ENCODE measurements at regions not wholly inside any gene's neighbourhood (a gene's known extent, or its start where the extent isn't known, plus 50 kb on each side); places are given as distances from the start of the nearest gene placed in this dataset.

GRCh38 chr12:125399489-125399888, 334.3 kb downstream of the AACS start:
- Histone ChIP-seq H3K4me3 (ENCODE audit: low read depth in 1 of 2, low read length in 2 of 2) (no peak overlapping the region), H3K9me3 (ENCODE audit: control insufficient read depth in 1 of 2, low read length in 2 of 2) (peaks cover 0 to 24% of the 10 kb centered on the region in 2 donors)

DNA sequence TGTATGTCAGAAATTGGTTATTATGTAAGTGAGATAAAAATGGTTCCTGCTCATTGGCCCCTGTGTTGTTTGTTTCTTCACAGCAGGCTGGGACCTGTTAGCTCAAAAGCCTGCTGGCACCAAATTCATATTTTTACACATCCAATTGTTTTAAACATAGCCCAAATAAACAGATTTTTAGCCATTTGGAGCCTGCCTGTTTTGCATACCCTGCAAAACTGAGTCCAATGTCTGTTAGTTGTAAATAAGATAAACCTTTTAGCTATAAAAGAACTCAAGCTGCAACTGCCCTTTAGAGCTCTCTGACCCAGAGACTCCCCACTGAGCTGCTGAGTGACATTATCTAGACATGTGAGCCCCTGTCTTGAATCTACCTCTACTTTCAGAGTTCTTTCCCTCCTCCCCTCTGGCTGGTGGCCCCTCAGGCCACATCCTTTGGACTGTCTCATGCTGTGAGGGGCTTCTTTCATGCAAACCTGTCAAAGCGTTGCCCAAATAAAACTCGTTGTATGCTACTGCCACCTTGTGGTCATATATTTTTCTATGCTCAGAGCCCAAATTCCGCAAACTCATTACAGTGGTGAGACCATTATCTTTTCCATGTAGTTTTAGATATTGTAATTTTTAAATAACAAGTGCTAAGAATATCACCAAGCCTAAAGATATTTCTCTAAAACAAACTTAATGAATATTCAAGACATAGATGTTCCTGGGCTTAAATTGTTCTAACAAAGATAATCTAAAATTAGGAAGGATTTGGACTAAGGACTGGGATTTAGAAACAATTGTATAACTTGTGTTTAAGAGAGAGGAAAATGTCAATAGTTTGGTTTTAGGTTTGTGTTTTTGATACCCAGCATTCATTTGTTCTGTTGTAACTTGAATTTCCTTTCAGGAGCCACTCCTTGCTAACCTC, 337.9 kb downstream of the AACS start:
- peaks cover 0 to 23% of the 10 kb centered on the region in 2 donors for H3K9me3 ChIP-seq (ENCODE audit: control insufficient read depth in 1 of 2, low read length in 2 of 2)
- H3K4me1 ChIP-seq (ENCODE audit: control insufficient read depth in 1 of 2, insufficient read depth in 2 of 2, low read length in 2 of 2): no peaks in the 10 kb centered on the region
- no peaks in the 10 kb centered on the region for H3K36me3 ChIP-seq (ENCODE audit: control insufficient read depth in 1 of 2, insufficient read depth in 2 of 2, low read length in 2 of 2)
- no peaks in the 10 kb centered on the region for H3K27me3 ChIP-seq (ENCODE audit: low read depth, low read length)
- no peak overlapping the region for H3K4me3 ChIP-seq (ENCODE audit: low read depth in 1 of 2, low read length in 2 of 2)
- no peak overlapping the region for H3K27ac ChIP-seq (ENCODE audit: low read length)

More at GRCh38 chr12:125399489-125399888, 334.3 kb downstream of the AACS start:
- H3K27me3 ChIP-seq (ENCODE audit: low read depth, low read length): no peaks in the 10 kb centered on the region
- H3K27ac ChIP-seq (ENCODE audit: low read length): no peak overlapping the region
- no peaks in the 10 kb centered on the region for H3K36me3 ChIP-seq (ENCODE audit: control insufficient read depth in 1 of 2, insufficient read depth in 2 of 2, low read length in 2 of 2)
- no peaks in the 10 kb centered on the region for H3K4me1 ChIP-seq (ENCODE audit: control insufficient read depth in 1 of 2, insufficient read depth in 2 of 2, low read length in 2 of 2)

DNA sequence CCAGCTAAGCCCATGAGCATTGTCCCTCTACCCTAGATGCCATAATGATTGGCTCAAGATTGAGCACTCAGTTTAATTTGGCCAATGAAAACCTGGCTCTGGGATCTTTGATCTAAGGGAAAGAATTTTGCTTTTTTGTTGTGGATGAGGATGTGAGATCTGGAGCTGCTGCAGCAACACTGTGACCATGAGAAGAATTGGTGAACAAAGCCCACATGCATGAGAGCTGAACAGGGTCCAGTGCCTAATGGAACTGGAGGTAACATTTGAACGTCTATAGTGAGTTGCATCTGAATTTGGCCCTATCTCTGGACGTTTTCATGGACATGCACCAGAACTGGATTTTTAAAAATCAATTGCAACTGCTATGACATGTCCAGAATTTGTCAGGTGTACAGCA, 338.6 kb downstream of the AACS start:
- H3K27ac ChIP-seq (ENCODE audit: low read length): no peak overlapping the region
- no peaks in the 10 kb centered on the region for H3K36me3 ChIP-seq (ENCODE audit: control insufficient read depth in 1 of 2, insufficient read depth in 2 of 2, low read length in 2 of 2)
- H3K4me3 ChIP-seq (ENCODE audit: low read depth in 1 of 2, low read length in 2 of 2): no peak overlapping the region
- peaks cover 0 to 15% of the 10 kb centered on the region in 2 donors for H3K9me3 ChIP-seq (ENCODE audit: control insufficient read depth in 1 of 2, low read length in 2 of 2)
- H3K4me1 ChIP-seq (ENCODE audit: control insufficient read depth in 1 of 2, insufficient read depth in 2 of 2, low read length in 2 of 2): no peaks in the 10 kb centered on the region
- H3K27me3 ChIP-seq (ENCODE audit: low read depth, low read length): no peaks in the 10 kb centered on the region

DNA sequence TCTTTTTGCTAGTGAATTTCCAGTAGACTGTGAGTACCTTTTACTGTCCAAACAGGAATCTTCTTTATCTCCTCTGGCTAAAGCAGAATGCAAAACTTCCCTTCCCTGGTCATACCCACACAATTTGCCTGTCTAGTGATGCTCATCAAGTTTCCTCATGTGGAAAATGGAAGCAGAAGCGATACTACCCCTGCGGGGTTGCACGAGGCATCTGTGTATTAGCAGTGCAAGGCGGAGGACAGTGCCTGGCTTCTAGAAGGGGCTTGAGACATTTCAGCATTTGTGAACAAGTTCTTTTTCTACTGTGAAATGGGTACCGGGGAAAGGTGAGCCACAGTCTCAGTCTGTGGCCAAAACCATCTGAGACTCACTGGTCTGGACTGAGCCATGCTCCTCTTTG, 340.9 kb downstream of the AACS start:
- H3K27me3 ChIP-seq (ENCODE audit: low read depth, low read length): no peaks in the 10 kb centered on the region
- H3K27ac ChIP-seq (ENCODE audit: low read length): no peak overlapping the region
- H3K36me3 ChIP-seq (ENCODE audit: control insufficient read depth in 1 of 2, insufficient read depth in 2 of 2, low read length in 2 of 2): no peaks in the 10 kb centered on the region
- H3K4me1 ChIP-seq (ENCODE audit: control insufficient read depth in 1 of 2, insufficient read depth in 2 of 2, low read length in 2 of 2): no peaks in the 10 kb centered on the region
- no peak overlapping the region for H3K4me3 ChIP-seq (ENCODE audit: low read depth in 1 of 2, low read length in 2 of 2)
- H3K9me3 ChIP-seq (ENCODE audit: control insufficient read depth in 1 of 2, low read length in 2 of 2): peaks cover 0 to 8% of the 10 kb centered on the region in 2 donors

DNA sequence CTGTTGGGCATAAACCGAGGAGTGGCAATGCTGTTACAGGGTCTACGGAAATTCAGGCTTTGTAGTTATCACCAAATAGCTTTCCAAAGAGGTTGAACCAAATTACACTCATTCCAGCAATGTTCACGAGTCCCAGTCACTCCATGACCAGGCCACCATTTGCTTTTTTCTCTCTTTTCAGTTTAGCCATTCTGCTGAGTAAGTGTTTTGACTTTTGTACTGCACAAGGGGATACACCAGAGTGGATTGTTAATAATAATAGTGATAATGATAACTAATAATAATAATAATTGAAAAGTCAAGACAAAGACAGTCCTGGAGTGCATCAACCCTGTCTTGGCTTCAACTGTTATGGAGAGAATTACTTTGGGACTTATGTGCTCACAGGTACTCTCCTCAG, 343.5 kb downstream of the AACS start:
- Histone ChIP-seq H3K4me3 (ENCODE audit: low read depth in 1 of 2, low read length in 2 of 2) (no peak overlapping the region), H3K27ac (ENCODE audit: low read length) (no peak overlapping the region), H3K36me3 (ENCODE audit: control insufficient read depth in 1 of 2, insufficient read depth in 2 of 2, low read length in 2 of 2) (no peaks in the 10 kb centered on the region), H3K9me3 (ENCODE audit: control insufficient read depth in 1 of 2, low read length in 2 of 2) (no peaks in the 10 kb centered on the region), H3K4me1 (ENCODE audit: control insufficient read depth in 1 of 2, insufficient read depth in 2 of 2, low read length in 2 of 2) (no peaks in the 10 kb centered on the region), H3K27me3 (ENCODE audit: low read depth, low read length) (no peaks in the 10 kb centered on the region)

DNA sequence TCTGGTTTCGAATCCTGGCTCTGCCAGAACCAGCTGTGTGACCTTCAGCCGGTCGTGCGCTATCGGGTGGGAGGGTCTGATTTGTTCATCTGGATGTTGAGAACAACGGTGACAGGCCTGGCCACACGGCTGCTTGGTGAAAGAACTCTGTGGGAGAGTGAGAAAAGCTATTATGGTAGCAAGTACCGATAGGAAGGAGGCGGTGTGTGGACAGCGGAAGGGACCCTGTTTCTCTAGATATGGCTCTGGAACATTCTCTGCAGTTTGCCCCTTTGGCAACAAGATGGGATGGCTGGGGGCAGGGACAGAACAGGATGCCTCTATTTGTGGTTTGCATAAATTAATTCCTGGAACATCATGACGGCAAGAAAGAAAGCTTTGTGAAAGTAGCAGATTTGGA, 347.3 kb downstream of the AACS start:
- Histone ChIP-seq H3K36me3 (ENCODE audit: control insufficient read depth in 1 of 2, insufficient read depth in 2 of 2, low read length in 2 of 2) (no peaks in the 10 kb centered on the region), H3K4me3 (ENCODE audit: low read depth in 1 of 2, low read length in 2 of 2) (no peak overlapping the region), H3K4me1 (ENCODE audit: control insufficient read depth in 1 of 2, insufficient read depth in 2 of 2, low read length in 2 of 2) (no peaks in the 10 kb centered on the region), H3K27ac (ENCODE audit: low read length) (no peak overlapping the region), H3K9me3 (ENCODE audit: control insufficient read depth in 1 of 2, low read length in 2 of 2) (no peaks in the 10 kb centered on the region), H3K27me3 (ENCODE audit: low read depth, low read length) (no peaks in the 10 kb centered on the region)

GRCh38 chr12:125417446-125417845, 352.2 kb downstream of the AACS start:
- Histone ChIP-seq H3K9me3 (ENCODE audit: control insufficient read depth in 1 of 2, low read length in 2 of 2) (peaks cover 0 to 7% of the 10 kb centered on the region in 2 donors), H3K4me3 (ENCODE audit: low read depth in 1 of 2, low read length in 2 of 2) (no peak overlapping the region), H3K4me1 (ENCODE audit: control insufficient read depth in 1 of 2, insufficient read depth in 2 of 2, low read length in 2 of 2) (no peaks in the 10 kb centered on the region), H3K27me3 (ENCODE audit: low read depth, low read length) (no peaks in the 10 kb centered on the region), H3K36me3 (ENCODE audit: control insufficient read depth in 1 of 2, insufficient read depth in 2 of 2, low read length in 2 of 2) (no peaks in the 10 kb centered on the region), H3K27ac (ENCODE audit: low read length) (no peak overlapping the region)

DNA sequence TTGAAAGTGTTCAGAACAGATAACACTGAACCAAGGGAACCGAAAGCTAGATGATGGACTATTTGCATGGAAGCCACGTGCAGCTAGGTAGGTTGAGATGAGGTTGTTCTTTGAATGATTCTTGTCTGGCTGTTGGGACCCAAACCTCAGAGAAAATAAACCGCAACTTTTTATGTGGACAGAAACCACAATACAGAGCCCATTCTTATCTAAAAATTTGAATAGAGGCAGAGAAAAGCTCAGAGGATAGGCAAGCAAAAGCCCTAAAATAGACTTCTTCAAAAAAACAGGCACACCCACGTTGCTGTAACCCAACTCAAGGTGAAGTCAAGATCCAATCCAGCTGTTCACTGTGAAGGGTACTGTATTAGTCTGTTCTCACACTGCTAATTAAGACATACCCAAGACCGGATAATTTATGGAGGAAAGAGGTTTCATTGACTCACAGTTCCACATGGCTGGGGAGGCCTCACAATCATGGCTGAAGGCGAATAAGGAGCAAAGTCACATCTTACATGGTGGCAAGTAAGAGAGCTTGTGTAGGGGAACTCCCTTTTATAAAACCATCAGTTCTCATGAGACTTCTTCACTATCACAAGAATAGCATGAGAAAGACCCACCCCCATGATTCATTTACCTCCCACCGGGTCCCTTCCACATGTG, 353.8 kb downstream of the AACS start:
- Histone ChIP-seq H3K27ac (ENCODE audit: low read length) (no peak overlapping the region), H3K27me3 (ENCODE audit: low read depth, low read length) (no peaks in the 10 kb centered on the region), H3K9me3 (ENCODE audit: control insufficient read depth in 1 of 2, low read length in 2 of 2) (peaks cover 0 to 7% of the 10 kb centered on the region in 2 donors), H3K4me3 (ENCODE audit: low read depth in 1 of 2, low read length in 2 of 2) (no peak overlapping the region), H3K4me1 (ENCODE audit: control insufficient read depth in 1 of 2, insufficient read depth in 2 of 2, low read length in 2 of 2) (no peaks in the 10 kb centered on the region), H3K36me3 (ENCODE audit: control insufficient read depth in 1 of 2, insufficient read depth in 2 of 2, low read length in 2 of 2) (no peaks in the 10 kb centered on the region)

DNA sequence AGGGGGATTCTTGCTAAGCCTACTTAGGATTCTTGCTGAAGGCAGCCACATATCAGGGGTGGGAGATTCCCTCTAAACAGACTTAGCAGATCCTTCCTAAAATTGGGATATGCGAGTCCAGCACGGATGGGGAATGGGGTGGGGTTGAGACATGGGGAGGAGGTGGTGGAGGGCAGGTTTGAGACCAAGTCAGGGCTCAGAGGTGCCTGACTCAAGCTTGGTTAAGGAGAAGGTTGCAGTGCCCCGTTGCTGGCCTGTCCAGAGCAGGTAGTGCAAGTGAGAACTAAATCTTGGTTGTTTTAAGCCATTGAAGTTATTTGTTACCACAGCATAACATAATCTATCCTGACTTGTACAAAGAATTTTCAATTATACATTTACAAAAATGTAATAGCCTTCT, 359.7 kb downstream of the AACS start:
- H3K4me1 ChIP-seq (ENCODE audit: control insufficient read depth in 1 of 2, insufficient read depth in 2 of 2, low read length in 2 of 2): no peaks in the 10 kb centered on the region
- H3K9me3 ChIP-seq (ENCODE audit: control insufficient read depth in 1 of 2, low read length in 2 of 2): peaks cover 0 to 17% of the 10 kb centered on the region in 2 donors
- no peaks in the 10 kb centered on the region for H3K36me3 ChIP-seq (ENCODE audit: control insufficient read depth in 1 of 2, insufficient read depth in 2 of 2, low read length in 2 of 2)
- no peak overlapping the region for H3K4me3 ChIP-seq (ENCODE audit: low read depth in 1 of 2, low read length in 2 of 2)
- H3K27ac ChIP-seq (ENCODE audit: low read length): no peak overlapping the region
- H3K27me3 ChIP-seq (ENCODE audit: low read depth, low read length): no peaks in the 10 kb centered on the region

GRCh38 chr12:125431516-125431915, 366.3 kb downstream of the AACS start:
- no peaks in the 10 kb centered on the region for H3K27me3 ChIP-seq (ENCODE audit: low read depth, low read length)
- no peaks in the 10 kb centered on the region for H3K4me1 ChIP-seq (ENCODE audit: control insufficient read depth in 1 of 2, insufficient read depth in 2 of 2, low read length in 2 of 2)
- no peaks in the 10 kb centered on the region for H3K36me3 ChIP-seq (ENCODE audit: control insufficient read depth in 1 of 2, insufficient read depth in 2 of 2, low read length in 2 of 2)
- no peak overlapping the region for H3K27ac ChIP-seq (ENCODE audit: low read length)
- no peaks in the 10 kb centered on the region for H3K9me3 ChIP-seq (ENCODE audit: control insufficient read depth in 1 of 2, low read length in 2 of 2)
- no peak overlapping the region for H3K4me3 ChIP-seq (ENCODE audit: low read depth in 1 of 2, low read length in 2 of 2)

DNA sequence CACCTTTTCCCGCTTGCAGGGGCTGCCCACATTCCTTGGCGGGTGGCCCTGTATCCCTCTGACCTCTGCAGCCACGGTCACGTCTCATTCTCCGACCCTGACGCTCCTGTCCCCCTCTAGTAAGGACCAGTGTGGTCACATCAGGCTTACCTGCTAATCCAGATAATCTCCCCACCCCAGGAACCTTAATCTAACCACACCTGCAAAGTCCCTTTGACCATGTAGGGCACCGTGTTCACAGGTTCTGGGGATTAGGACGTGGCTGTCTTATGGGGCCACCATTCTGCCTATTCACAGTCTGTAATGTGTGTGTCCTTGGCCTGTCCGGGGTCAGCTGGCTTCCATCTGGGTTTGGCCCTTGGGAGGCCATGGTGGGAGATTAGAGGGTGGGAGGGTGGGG, 368.9 kb downstream of the AACS start:
- H3K4me1 ChIP-seq (ENCODE audit: control insufficient read depth in 1 of 2, insufficient read depth in 2 of 2, low read length in 2 of 2): no peaks in the 10 kb centered on the region
- H3K27ac ChIP-seq (ENCODE audit: low read length): no peak overlapping the region
- no peaks in the 10 kb centered on the region for H3K27me3 ChIP-seq (ENCODE audit: low read depth, low read length)
- H3K9me3 ChIP-seq (ENCODE audit: control insufficient read depth in 1 of 2, low read length in 2 of 2): no peaks in the 10 kb centered on the region
- H3K36me3 ChIP-seq (ENCODE audit: control insufficient read depth in 1 of 2, insufficient read depth in 2 of 2, low read length in 2 of 2): no peaks in the 10 kb centered on the region
- H3K4me3 ChIP-seq (ENCODE audit: low read depth in 1 of 2, low read length in 2 of 2): no peak overlapping the region

All from muscle layer of duodenum (tissue), 2 donors.